HEK293 (cell line): ENCODE measurements at regions not wholly inside any gene's neighbourhood (a gene's known extent, or its start where the extent isn't known, plus 50 kb on each side); places are given as distances from the start of the nearest gene placed in this dataset.

Source experiments
- CTCF ChIA-PET: fragments of 350-600 bp; formaldehyde crosslinking; extraction: SDS; loops from one replicate; lab custom pipeline; 2021; ENCODE audit warnings: antibody characterized with exemption; lab: Yijun Ruan, JAX
- POLR2A ChIA-PET: fragments of 300-600 bp; formaldehyde crosslinking; extraction: SDS; loops from one replicate; lab custom pipeline; 2020; ENCODE audit warnings: antibody characterized with exemption, inconsistent platforms; lab: Yijun Ruan, JAX
- H3K27ac ChIP-seq: fragments of 200-500 bp; sonication (Bioruptor generic); 2 replicates; pipeline ENCODE4 v1.5.1; 2014; ENCODE audit warnings: low read depth, low read length, control low read depth, inconsistent platforms; ENCODE audit errors: extremely low read depth
- H3K36me3 ChIP-seq, 2 experiments: fragments of 200-500 bp in 1 of 2; sonication (Bioruptor generic) in 1 of 2; 1 replicate in 1 of 2; 2 replicates in 1 of 2; pipeline ENCODE4 v1.5.1; 2014 to 2017; ENCODE audit warnings: inconsistent platforms in 2 of 2, low read length in 2 of 2; ENCODE audit not compliant: control insufficient read depth in 2 of 2, insufficient read depth in 1 of 2
- H3K4me1 ChIP-seq: fragments of 200-500 bp; sonication (Bioruptor generic); 2 replicates; pipeline ENCODE4 v1.5.1; 2014; ENCODE audit warnings: mild to moderate bottlenecking, low read length, inconsistent platforms; ENCODE audit not compliant: control insufficient read depth, insufficient read depth
- H3K4me3 ChIP-seq: 2 replicates; pipeline ENCODE4 v1.5.1; 2011; ENCODE audit warnings: low read depth, mild to moderate bottlenecking, control low read depth, low read length, moderate library complexity
- H3K9me3 ChIP-seq: fragments of 200-500 bp; sonication (Bioruptor generic); 2 replicates; pipeline ENCODE4 v1.5.1; 2014; ENCODE audit warnings: low read depth, low read length, inconsistent platforms; ENCODE audit not compliant: control insufficient read depth, insufficient read depth
- GLIS2 ChIP-seq: fragments of 450-650 bp; formaldehyde crosslinking; IDR thresholded peaks from 2 replicates; pipeline ENCODE4 v1.5.1; 2016; ENCODE audit warnings: missing biosample characterization, missing genetic modification characterization
- HOXD13 ChIP-seq: sonication (generic); formaldehyde crosslinking; IDR thresholded peaks from 2 replicates; pipeline ENCODE4 v1.8.0; 2022; ENCODE audit warnings: missing genetic modification reagents, borderline replicate concordance
- KLF16 ChIP-seq: fragments of 450-650 bp; formaldehyde crosslinking; IDR thresholded peaks from 2 replicates; pipeline ENCODE4 v1.5.1; 2017; ENCODE audit warnings: missing biosample characterization, missing genetic modification characterization
- KLF8 ChIP-seq: fragments of 450-650 bp; formaldehyde crosslinking; IDR thresholded peaks from 2 replicates; pipeline ENCODE4 v1.5.1; 2016; ENCODE audit warnings: missing biosample characterization, missing genetic modification characterization
- REST ChIP-seq: fragments of 450-650 bp; formaldehyde crosslinking; IDR thresholded peaks from 2 replicates; pipeline ENCODE4 v1.5.1; 2016; ENCODE audit warnings: missing biosample characterization, missing genetic modification characterization
- ZBTB49 ChIP-seq: fragments of 450-650 bp; formaldehyde crosslinking; IDR thresholded peaks from 2 replicates; pipeline ENCODE4 v1.5.1; 2016; ENCODE audit warnings: missing biosample characterization, missing genetic modification characterization, low read depth
- ZFP3 ChIP-seq: fragments of 450-650 bp; formaldehyde crosslinking; IDR thresholded peaks from 2 replicates; pipeline ENCODE4 v1.5.1; 2016; ENCODE audit warnings: low read depth, missing biosample characterization, missing genetic modification characterization
- ZNF114 ChIP-seq: fragments of 450-650 bp; formaldehyde crosslinking; IDR thresholded peaks from 2 replicates; pipeline ENCODE4 v1.5.0; 2017; ENCODE audit warnings: missing biosample characterization, missing genetic modification characterization
- ZNF146 ChIP-seq: fragments of 450-650 bp; formaldehyde crosslinking; IDR thresholded peaks from 2 replicates; pipeline ENCODE4 v1.5.1; 2016; ENCODE audit warnings: missing biosample characterization, missing genetic modification characterization
- ZNF302 ChIP-seq: fragments of 450-650 bp; formaldehyde crosslinking; IDR thresholded peaks from 2 replicates; pipeline ENCODE4 v1.5.1; 2016; ENCODE audit warnings: missing biosample characterization, missing genetic modification characterization, low read depth
- ZNF354C ChIP-seq: fragments of 450-650 bp; formaldehyde crosslinking; IDR thresholded peaks from 2 replicates; pipeline ENCODE4 v1.5.1; 2016; ENCODE audit warnings: missing biosample characterization, missing genetic modification characterization, low read depth, borderline replicate concordance
- ZNF513 ChIP-seq: fragments of 450-650 bp; IDR thresholded peaks from 2 replicates; pipeline ENCODE4 v1.5.1; 2018; ENCODE audit warnings: missing biosample characterization, missing genetic modification characterization
- ZNF529 ChIP-seq: fragments of 450-650 bp; formaldehyde crosslinking; IDR thresholded peaks from 2 replicates; pipeline ENCODE4 v1.5.1; 2017; ENCODE audit warnings: missing genetic modification characterization, missing biosample characterization; ENCODE audit not compliant: insufficient replicate concordance
- ZNF596 ChIP-seq: fragments of 450-650 bp; IDR thresholded peaks from 2 replicates; pipeline ENCODE4 v1.5.0; 2018; ENCODE audit warnings: missing biosample characterization, mild to moderate bottlenecking, missing genetic modification characterization, moderate library complexity
- ZNF600 ChIP-seq: fragments of 450-650 bp; formaldehyde crosslinking; IDR thresholded peaks from 2 replicates; pipeline ENCODE4 v1.5.1; 2016; ENCODE audit warnings: missing biosample characterization, missing genetic modification characterization
- ZNF664 ChIP-seq: fragments of 450-650 bp; formaldehyde crosslinking; IDR thresholded peaks from 2 replicates; pipeline ENCODE4 v1.5.1; 2016; ENCODE audit warnings: missing biosample characterization, missing genetic modification characterization
- ZNF677 ChIP-seq: fragments of 450-650 bp; IDR thresholded peaks from 2 replicates; pipeline ENCODE4 v1.5.0; 2018; ENCODE audit warnings: missing biosample characterization, mild to moderate bottlenecking, missing genetic modification characterization, moderate library complexity
- TF ChIP-seq, protein P1 (sequence below): fragments of 450-650 bp; formaldehyde crosslinking; IDR thresholded peaks from 2 replicates; pipeline ENCODE4 v1.5.1; 2016; ENCODE audit warnings: missing biosample characterization, missing genetic modification characterization, low read depth

GRCh38 chr4:126446917-126447316, 1132.2 kb downstream of the FAT4 start:
- Histone ChIP-seq H3K4me3 (no peak overlapping the region), H3K4me1 (no peaks in the 10 kb centered on the region), H3K36me3 (no peaks in the 10 kb centered on the region), H3K27ac (no peak overlapping the region), H3K9me3 (no peaks in the 10 kb centered on the region)
- ChIA-PET CTCF (no interaction called here), POLR2A (no interaction called here)
- TF ChIP-seq KLF16 (no peak), ZNF677 (tag by site-specific recombination) (no peak), ZNF529 (tag by site-specific recombination) (no peak), GLIS2 (tag by site-specific recombination) (no peak), ZBTB49 (tag by site-specific recombination) (no peak), ZNF302 (tag by site-specific recombination) (no peak), ZNF600 (no peak)

GRCh38 chr4:126448086-126448845, 1133.5 kb downstream of the FAT4 start:
- no peaks in the 10 kb centered on the region for H3K36me3 ChIP-seq
- TF ChIP-seq ZNF596 (no peak), ZNF664 (tag by site-specific recombination) (no peak), KLF8 (no peak), HOXD13 (no peak), ZNF146 (tag by site-specific recombination) (no peak)
- TF ChIP-seq, protein P1, sequence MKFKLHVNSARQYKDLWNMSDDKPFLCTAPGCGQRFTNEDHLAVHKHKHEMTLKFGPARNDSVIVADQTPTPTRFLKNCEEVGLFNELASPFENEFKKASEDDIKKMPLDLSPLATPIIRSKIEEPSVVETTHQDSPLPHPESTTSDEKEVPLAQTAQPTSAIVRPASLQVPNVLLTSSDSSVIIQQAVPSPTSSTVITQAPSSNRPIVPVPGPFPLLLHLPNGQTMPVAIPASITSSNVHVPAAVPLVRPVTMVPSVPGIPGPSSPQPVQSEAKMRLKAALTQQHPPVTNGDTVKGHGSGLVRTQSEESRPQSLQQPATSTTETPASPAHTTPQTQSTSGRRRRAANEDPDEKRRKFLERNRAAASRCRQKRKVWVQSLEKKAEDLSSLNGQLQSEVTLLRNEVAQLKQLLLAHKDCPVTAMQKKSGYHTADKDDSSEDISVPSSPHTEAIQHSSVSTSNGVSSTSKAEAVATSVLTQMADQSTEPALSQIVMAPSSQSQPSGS (tag by site-specific recombination) = no peak
- no peak overlapping the region for H3K27ac ChIP-seq
- H3K4me1 ChIP-seq = no peaks in the 10 kb centered on the region
- POLR2A ChIA-PET = no interaction called here
- CTCF ChIA-PET = no interaction called here
- H3K4me3 ChIP-seq = no peak overlapping the region
- no peaks in the 10 kb centered on the region for H3K9me3 ChIP-seq

GRCh38 chr4:126451237-126451873, 1136.6 kb downstream of the FAT4 start:
- H3K27ac ChIP-seq = no peak overlapping the region
- H3K4me1 ChIP-seq = no peaks in the 10 kb centered on the region
- no peaks in the 10 kb centered on the region for H3K9me3 ChIP-seq
- ChIA-PET CTCF (no interaction called here), POLR2A (no interaction called here)
- no peak overlapping the region for H3K4me3 ChIP-seq
- TF ChIP-seq ZFP3 (tag by site-specific recombination) = no peak
- no peak for TF ChIP-seq ZNF513
- TF ChIP-seq ZNF114 (tag by site-specific recombination) = no peak
- TF ChIP-seq ZNF354C (tag by site-specific recombination) = no peak
- no peak for TF ChIP-seq REST (tag by site-specific recombination)
- no peak for TF ChIP-seq ZNF146 (tag by site-specific recombination)
- no peaks in the 10 kb centered on the region for H3K36me3 ChIP-seq
